Activated naive CD4-positive, alpha-beta T cell treated with Interleukin-2 at 50 U/mL for 16 hours (primary cell): ENCODE measurements at regions not wholly inside any gene's neighbourhood (a gene's known extent, or its start where the extent isn't known, plus 50 kb on each side); places are given as distances from the start of the nearest gene placed in this dataset.
"Not testable (repeated sequence)": the region's sequence is repeated elsewhere in the genome, so short reads cannot be mapped to it uniquely, and the experiment has no call there.

Experiments
- DNase-seq: peaks from one replicate; pipeline ENCODE4 v3.0.0-alpha.2; 2020

- DNase-seq: no peak
These were observed 106.6 kb upstream of the BARHL2 start for GRCh38 chr1:90823686-90824085.

DNA sequence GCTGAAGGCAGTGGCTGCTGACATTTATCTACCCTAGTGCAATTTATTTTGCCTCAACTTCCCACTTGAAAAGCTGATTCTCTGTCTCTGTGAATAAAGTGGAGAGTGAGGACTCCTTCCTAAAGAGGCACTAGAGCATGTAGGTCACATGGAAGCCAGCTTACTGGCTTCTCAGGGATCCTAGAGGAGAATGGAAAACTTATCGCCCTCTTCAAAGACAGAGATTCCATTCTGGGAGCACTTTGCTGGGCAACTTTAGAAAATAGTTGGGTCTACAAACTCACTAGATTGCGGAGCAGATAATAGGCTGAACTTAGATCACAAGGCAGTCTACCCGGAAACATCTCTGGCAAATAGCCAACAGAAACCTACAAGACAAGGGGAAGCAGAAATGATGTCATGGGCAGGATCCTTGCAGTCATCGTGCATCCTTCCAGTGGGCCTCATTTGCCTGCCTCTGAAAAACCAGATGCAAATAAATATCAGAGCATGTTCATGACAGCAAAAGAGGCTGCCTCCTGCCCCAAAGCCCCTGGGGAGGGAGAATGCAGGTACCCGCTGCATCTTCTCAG, 104.8 kb upstream of the BARHL2 start:
- DNase-seq: no peak

GRCh38 chr1:90821152-90821787, 104.2 kb upstream of the BARHL2 start:
- DNase-seq: no peak

DNA sequence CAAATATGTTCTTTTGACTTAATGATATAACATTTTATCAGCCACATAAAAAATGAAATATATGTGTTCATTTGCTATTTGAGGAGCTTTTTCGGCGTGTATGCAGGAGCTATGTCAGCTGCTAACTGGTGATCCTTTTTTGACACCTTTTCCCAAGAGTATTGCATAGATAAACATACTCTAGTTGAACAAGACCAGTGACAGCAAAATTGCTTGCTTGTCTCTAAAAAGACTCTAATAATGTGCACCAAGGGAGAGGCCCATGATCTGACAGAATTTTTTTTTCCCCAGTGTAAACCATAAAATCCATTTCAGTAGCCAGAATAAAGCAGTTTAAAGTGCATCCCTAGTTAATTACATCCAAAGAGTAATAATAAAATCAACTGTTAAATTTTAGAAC, 103.6 kb upstream of the BARHL2 start:
- no peak for DNase-seq

- DNase-seq: no peak
These were observed 100.3 kb upstream of the BARHL2 start for GRCh38 chr1:90817399-90817798.

DNA sequence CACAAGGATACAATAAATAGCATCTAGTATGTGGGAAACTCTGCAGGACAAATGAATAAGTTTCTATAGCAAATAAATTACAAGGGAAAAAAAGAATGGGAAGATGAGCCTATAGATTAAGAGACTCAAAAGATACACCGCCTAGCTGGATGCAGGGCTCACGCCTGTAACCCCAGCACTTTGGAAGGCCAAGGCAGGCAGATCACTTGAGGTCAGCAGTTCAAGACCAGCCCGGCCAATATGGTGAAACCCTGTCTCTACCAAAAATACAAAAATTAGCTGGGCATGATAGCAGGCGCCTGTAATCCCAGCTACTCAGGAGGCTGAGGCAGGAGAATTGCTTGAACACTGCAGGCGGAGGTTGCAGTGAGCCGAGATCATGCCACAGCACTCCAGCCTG, 95.1 kb upstream of the BARHL2 start:
- not testable (repeated sequence) for DNase-seq

DNA sequence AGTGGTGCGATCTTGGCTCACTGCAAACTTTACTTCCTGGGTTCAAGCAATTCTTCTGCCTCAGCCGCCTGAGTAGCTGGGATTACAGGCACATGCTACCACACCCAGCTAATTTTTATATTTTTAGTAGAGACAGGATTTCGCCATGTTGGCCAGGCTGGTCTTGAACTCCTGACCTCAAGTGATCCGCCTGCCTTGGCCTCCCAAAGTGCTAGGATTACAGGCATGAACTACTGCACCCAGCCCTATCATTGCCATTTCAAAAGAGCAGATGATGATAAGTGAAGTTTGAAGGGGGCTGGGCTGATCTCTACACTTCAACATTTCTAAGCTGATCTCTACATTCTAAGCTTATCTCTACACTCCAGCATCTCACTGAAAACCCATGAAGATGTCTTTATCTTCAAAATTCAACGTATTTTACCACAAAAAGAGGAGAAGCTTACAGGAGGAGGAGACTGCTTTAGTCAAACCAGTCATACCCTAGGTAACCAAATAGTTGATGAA, 94.4 kb upstream of the BARHL2 start:
- DNase-seq: not testable (repeated sequence)

- DNase-seq: no peak
These were observed 93.6 kb upstream of the BARHL2 start for GRCh38 chr1:90810681-90811080.

- DNase-seq: no peak
These were observed 92.9 kb upstream of the BARHL2 start for GRCh38 chr1:90809996-90810395.

DNA sequence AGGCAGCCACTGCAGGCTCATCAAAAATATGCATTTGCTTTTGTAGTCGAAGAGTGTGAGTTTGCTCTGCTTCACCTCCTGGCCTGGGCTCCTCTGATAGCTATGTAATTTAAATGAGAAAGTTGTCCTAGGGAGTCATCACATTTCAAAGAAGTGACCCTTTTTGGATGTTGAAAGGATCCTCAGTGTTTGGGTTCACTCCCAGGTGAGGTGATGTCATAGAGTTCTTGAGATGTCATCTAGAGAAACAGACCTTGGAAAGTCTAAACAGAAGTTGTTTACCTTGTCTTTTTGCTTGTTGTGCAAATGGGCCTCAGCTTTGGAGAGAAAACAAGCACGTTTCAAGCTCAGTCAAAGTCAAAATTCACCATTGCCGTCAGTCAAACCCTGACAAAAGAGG, 92.0 kb upstream of the BARHL2 start:
- no peak for DNase-seq

- no peak for DNase-seq
These were observed 90.2 kb upstream of the BARHL2 start for GRCh38 chr1:90807329-90807728.

- DNase-seq: no peak
These were observed 85.5 kb upstream of the BARHL2 start for GRCh38 chr1:90802622-90803021.

GRCh38 chr1:90800012-90800717, 83.1 kb upstream of the BARHL2 start:
- no peak for DNase-seq

DNA sequence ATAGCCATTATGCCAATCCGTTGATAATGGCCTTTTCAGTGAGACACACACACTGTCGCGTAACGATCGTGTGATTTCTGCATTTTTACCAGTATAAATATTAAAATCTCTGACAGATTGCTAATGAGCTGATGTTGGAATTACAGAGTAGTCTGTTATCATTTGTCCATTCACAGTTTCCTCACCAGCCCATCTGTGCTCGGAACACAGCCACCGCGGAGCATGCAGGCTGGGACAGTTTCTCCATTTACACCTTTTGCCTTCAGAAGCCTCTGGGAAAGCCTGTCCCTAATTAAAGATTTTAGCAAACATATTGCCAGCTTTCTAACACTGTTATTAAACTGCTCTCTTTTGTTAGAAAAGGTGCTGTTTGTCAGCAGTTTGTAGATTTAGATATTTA, 82.2 kb upstream of the BARHL2 start:
- no peak for DNase-seq

- DNase-seq: no peak
These were observed 81.8 kb upstream of the BARHL2 start for GRCh38 chr1:90798883-90799282.

DNA sequence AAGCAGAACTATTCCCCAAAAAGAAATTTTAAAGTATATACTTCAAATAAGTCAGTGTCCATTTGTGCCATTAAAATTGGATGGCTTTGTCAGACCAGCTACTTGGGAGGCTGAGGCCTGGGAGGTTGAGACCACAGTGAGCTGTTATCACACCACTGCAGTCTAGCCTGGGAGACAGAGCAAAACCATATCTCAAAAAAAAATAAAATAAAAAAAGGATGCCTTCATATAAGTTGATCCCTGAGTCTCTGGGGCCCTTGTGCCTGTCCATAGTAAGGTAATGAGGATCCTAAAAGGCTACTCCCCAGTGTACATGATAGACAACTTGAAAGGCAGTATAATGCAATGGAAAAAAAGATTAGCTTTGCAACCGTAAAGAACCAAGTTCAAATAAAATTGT, 81.2 kb upstream of the BARHL2 start:
- no peak for DNase-seq

GRCh38 chr1:90795431-90795830, 78.3 kb upstream of the BARHL2 start:
- DNase-seq: no peak

DNA sequence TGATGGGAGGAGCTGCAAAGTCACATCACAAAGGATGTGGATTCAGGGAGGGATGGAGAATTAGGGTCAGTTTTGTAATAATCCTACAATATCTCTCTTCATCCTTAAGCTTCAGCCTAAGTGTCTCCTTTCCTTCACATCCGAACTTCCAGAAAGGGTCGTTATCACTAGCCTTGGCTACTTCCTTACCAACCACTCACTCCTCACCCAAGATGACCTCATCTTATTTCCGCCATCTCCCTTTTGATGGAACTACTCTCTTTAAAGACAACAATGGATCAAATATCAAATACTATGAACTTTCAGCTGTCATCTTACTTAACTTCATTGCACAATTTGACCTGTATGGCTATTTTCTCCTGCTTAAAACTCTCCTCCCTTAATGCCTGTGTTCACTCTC, 69.6 kb upstream of the BARHL2 start:
- no peak for DNase-seq

GRCh38 chr1:90784186-90784847, 67.2 kb upstream of the BARHL2 start:
- no peak for DNase-seq

DNA sequence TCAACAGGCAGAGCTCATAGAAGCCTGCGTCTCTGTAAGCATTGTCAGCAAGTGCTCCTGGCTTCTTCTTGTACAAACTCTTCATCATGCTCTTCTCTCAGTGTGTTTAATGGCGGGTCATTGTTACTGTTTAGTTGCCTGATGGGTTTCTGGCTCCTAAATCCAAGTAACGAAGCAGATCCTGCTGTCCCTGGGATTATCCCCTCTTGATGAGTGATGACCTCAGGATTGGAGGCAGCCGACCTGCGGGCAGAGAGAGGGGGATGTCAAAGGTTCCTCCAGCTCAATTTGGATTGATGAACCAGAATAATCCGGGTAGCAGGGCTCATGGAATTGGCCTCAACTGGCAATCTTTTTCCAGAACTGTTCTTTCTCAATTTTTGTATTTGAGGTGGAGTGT, 66.1 kb upstream of the BARHL2 start:
- DNase-seq: no peak

- DNase-seq: no peak
These were observed 64.9 kb upstream of the BARHL2 start for GRCh38 chr1:90782046-90782445.

- no peak for DNase-seq
These were observed 64.4 kb upstream of the BARHL2 start for GRCh38 chr1:90781534-90781933.

GRCh38 chr1:90780981-90781380, 63.9 kb upstream of the BARHL2 start:
- DNase-seq: no peak

DNA sequence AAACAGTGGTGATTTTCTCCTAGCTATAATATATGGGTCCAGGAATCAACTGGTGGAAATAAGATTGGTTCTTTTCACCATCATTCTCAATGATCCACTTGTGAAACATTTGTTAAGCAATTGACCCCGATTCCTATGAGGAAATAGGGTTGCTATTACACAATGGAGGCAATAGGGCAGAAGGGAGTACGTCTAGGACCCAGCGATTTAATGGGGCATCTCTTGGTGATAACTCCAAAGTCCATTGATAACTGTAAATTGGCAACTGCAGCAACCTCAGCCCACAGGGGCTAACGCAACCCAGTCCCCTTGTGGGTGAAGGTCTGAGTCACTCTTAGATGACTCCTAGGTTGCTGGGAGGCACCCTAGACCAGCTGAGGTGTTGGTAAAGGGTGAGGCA, 62.5 kb upstream of the BARHL2 start:
- no peak for DNase-seq
